Glutamatergic neuron (in vitro differentiated cells): ENCODE measurements at regions not wholly inside any gene's neighbourhood (a gene's known extent, or its start where the extent isn't known, plus 50 kb on each side); places are given as distances from the start of the nearest gene placed in this dataset.

Source experiments
- DNase-seq: peaks from one replicate; pipeline ENCODE4 v3.0.0; 2022
- H3K27ac Mint-ChIP-seq: one replicate; pipeline ENCODE4 v1.8.0; 2020; ENCODE audit warnings: mild to moderate bottlenecking, mixed read lengths, inconsistent platforms; ENCODE audit not compliant: unreplicated experiment
- H3K27me3 Mint-ChIP-seq: one replicate; pipeline ENCODE4 v1.8.0; 2020; ENCODE audit warnings: mild to moderate bottlenecking, moderate library complexity, mixed read lengths, inconsistent platforms; ENCODE audit not compliant: unreplicated experiment
- H3K36me3 Mint-ChIP-seq: one replicate; pipeline ENCODE4 v1.8.0; 2020; ENCODE audit warnings: mild to moderate bottlenecking, mixed read lengths, inconsistent platforms; ENCODE audit not compliant: unreplicated experiment
- H3K4me1 Mint-ChIP-seq: one replicate; pipeline ENCODE4 v1.8.0; 2020; ENCODE audit warnings: mild to moderate bottlenecking, low read depth, mixed read lengths, inconsistent platforms; ENCODE audit not compliant: unreplicated experiment
- H3K4me3 Mint-ChIP-seq: one replicate; pipeline ENCODE4 v1.8.0; 2020; ENCODE audit warnings: mild to moderate bottlenecking, mixed read lengths, inconsistent platforms; ENCODE audit not compliant: unreplicated experiment
- H3K9me3 Mint-ChIP-seq: one replicate; pipeline ENCODE4 v1.8.0; 2020; ENCODE audit warnings: mild to moderate bottlenecking, moderate library complexity, mixed read lengths, inconsistent platforms; ENCODE audit not compliant: unreplicated experiment
- CTCF ChIP-seq: fragments of 200-600 bp; sonication (generic); IDR thresholded peaks from one replicate; pipeline ENCODE4 v1.5.0; 2021; ENCODE audit not compliant: partially characterized antibody, unreplicated experiment

GRCh38 chr4:119738901-119739300 lies 110.3 kb upstream of the PDE5A start:
- Mint-ChIP-seq H3K4me3 (no peak overlapping the region), H3K4me1 (no peaks in the 10 kb centered on the region), H3K27me3 (no peaks in the 10 kb centered on the region), H3K9me3 (no peaks in the 10 kb centered on the region), H3K36me3 (no peaks in the 10 kb centered on the region), H3K27ac (no peak overlapping the region)
- DNase-seq = no peak
- no peak for TF ChIP-seq CTCF

GRCh38 chr4:119736559-119736958 lies 108.0 kb upstream of the PDE5A start:
- Mint-ChIP-seq H3K9me3 (no peaks in the 10 kb centered on the region), H3K27ac (no peak overlapping the region), H3K4me1 (no peaks in the 10 kb centered on the region), H3K4me3 (no peak overlapping the region), H3K27me3 (no peaks in the 10 kb centered on the region), H3K36me3 (no peaks in the 10 kb centered on the region)
- no peak for DNase-seq
- no peak for TF ChIP-seq CTCF

GRCh38 chr4:119735165-119735651 lies 106.6 kb upstream of the PDE5A start:
- Mint-ChIP-seq H3K27ac (no peak overlapping the region), H3K4me3 (no peak overlapping the region), H3K4me1 (no peaks in the 10 kb centered on the region), H3K9me3 (no peaks in the 10 kb centered on the region), H3K36me3 (no peaks in the 10 kb centered on the region), H3K27me3 (no peaks in the 10 kb centered on the region)
- no peak for DNase-seq
- TF ChIP-seq CTCF = no peak

- H3K4me1 Mint-ChIP-seq = no peaks in the 10 kb centered on the region
- peaks cover 2% of the 10 kb centered on the region for H3K27me3 Mint-ChIP-seq
- TF ChIP-seq CTCF = no peak
- no peak for DNase-seq
- H3K4me3 Mint-ChIP-seq = no peak overlapping the region
- H3K36me3 Mint-ChIP-seq = no peaks in the 10 kb centered on the region
- H3K9me3 Mint-ChIP-seq = no peaks in the 10 kb centered on the region
- H3K27ac Mint-ChIP-seq = no peak overlapping the region
These were observed 104.8 kb upstream of the PDE5A start for GRCh38 chr4:119733431-119733830.

GRCh38 chr4:119731778-119732177 lies 103.2 kb upstream of the PDE5A start:
- Mint-ChIP-seq H3K4me3 (no peak overlapping the region), H3K4me1 (no peaks in the 10 kb centered on the region), H3K9me3 (no peaks in the 10 kb centered on the region), H3K27me3 (peaks cover 2% of the 10 kb centered on the region), H3K27ac (no peak overlapping the region), H3K36me3 (no peaks in the 10 kb centered on the region)
- TF ChIP-seq CTCF = no peak
- no peak for DNase-seq
